C4-2B (cell line): ENCODE measurements at regions not wholly inside any gene's neighbourhood (a gene's known extent, or its start where the extent isn't known, plus 50 kb on each side); places are given as distances from the start of the nearest gene placed in this dataset.

Source experiments
- H3K27ac ChIP-seq: fragments of 450-650 bp; 2 replicates; pipeline ENCODE4 v1.5.1; 2017
- CTCF ChIP-seq: fragments of 450-650 bp; conservative IDR thresholded peaks from 2 replicates; pipeline ENCODE4 v1.5.1; 2017; ENCODE audit warnings: mild to moderate bottlenecking
- ZFX ChIP-seq: fragments of 450-650 bp; IDR thresholded peaks from 2 replicates; pipeline ENCODE4 v1.6.1; 2017

GRCh38 chr6:102411796-102412195, 1018.3 kb downstream of the GRIK2 start:
- TF ChIP-seq ZFX, result no peak
- TF ChIP-seq CTCF, result no peak
- H3K27ac ChIP-seq, result no peak overlapping the region

- H3K27ac ChIP-seq, result no peak overlapping the region
- TF ChIP-seq CTCF, result no peak
Measured at GRCh38 chr6:102407886-102408741, 1014.6 kb downstream of the GRIK2 start.

- TF ChIP-seq ZFX (no peak), CTCF (no peak)
- H3K27ac ChIP-seq, result no peak overlapping the region
Measured at GRCh38 chr6:102405860-102406259, 1012.4 kb downstream of the GRIK2 start.

- no peak for TF ChIP-seq ZFX
- no peak for TF ChIP-seq CTCF
- H3K27ac ChIP-seq, result no peak overlapping the region
Measured at GRCh38 chr6:102402635-102403329, 1009.3 kb downstream of the GRIK2 start.

GRCh38 chr6:102398788-102399390, 1005.4 kb downstream of the GRIK2 start:
- H3K27ac ChIP-seq, result no peak overlapping the region
- TF ChIP-seq ZFX (no peak), CTCF (no peak)

GRCh38 chr6:102390541-102390940, 997.0 kb downstream of the GRIK2 start:
- H3K27ac ChIP-seq, result no peak overlapping the region
- TF ChIP-seq ZFX (no peak), CTCF (no peak)

GRCh38 chr6:102389994-102390393, 996.5 kb downstream of the GRIK2 start:
- H3K27ac ChIP-seq, result no peak overlapping the region
- TF ChIP-seq ZFX (no peak), CTCF (no peak)
